ENCODE measurements at regions not wholly inside any gene's neighbourhood (a gene's known extent, or its start where the extent isn't known, plus 50 kb on each side); places are given as distances from the start of the nearest gene placed in this dataset.

- Histone ChIP-seq H3K27ac (ENCODE audit: low read depth in 2 of 2, low read length in 1 of 2) (no peak overlapping the region), H4K20me1 (ENCODE audit: insufficient read depth) (no peaks in the 10 kb centered on the region), H2AFZ (ENCODE audit: low read depth) (no peak overlapping the region), H3K4me1 (ENCODE audit: control insufficient read depth in 1 of 2, insufficient read depth in 2 of 2, low read depth in 1 of 2, low read length in 1 of 2) (no peaks in the 10 kb centered on the region), H3F3A (replicated peaks; ENCODE audit: insufficient read depth) (no peaks in the 10 kb centered on the region), H3K4me2 (no peak overlapping the region), H3K36me3 (replicated peaks in 1 of 2; ENCODE audit: control insufficient read depth in 1 of 2, insufficient read depth in 2 of 2, low read length in 1 of 2) (no peaks in the 10 kb centered on the region), H3K9me3 (no peaks in the 10 kb centered on the region), H3K27me3 (ENCODE audit: insufficient read depth) (no peaks in the 10 kb centered on the region), H3K9me2 (no peaks in the 10 kb centered on the region), H3K79me2 (ENCODE audit: insufficient read depth) (no peaks in the 10 kb centered on the region), H3K9ac (no peak overlapping the region), H3K4me3 (ENCODE audit: low read depth in 2 of 2, low read length in 1 of 2) (no peak overlapping the region)
- no peak for DNase-seq
- ChIA-PET CTCF (interaction anchor here (0.6 to 1.0 kb wide), 2 partner anchors 8 to 1514 kb away, joined by 3 read pairs; no protein-coding TSS in a partner anchor), POLR2A (no interaction called here)
- TF ChIP-seq POLR2AphosphoS5 (IDR thresholded peaks at IDR 0.05; ENCODE audit: low read depth, low read length) (no peak), IRF3 (IDR thresholded peaks at IDR 0.05; ENCODE audit: low read depth, low read length) (no peak), NRF1 (IDR thresholded peaks at IDR 0.05; ENCODE audit: low read depth, low read length) (no peak), JUND (IDR thresholded peaks at IDR 0.05) (no peak), RFX5 (IDR thresholded peaks at IDR 0.05; ENCODE audit: low read length) (no peak), MEF2A (IDR thresholded peaks at IDR 0.05; ENCODE audit: borderline replicate concordance, low read depth) (no peak), FOXJ3 (CRISPR knock-in tag; IDR thresholded peaks at IDR 0.05) (no peak), EZH2phosphoT487 (IDR thresholded peaks at IDR 0.05; ENCODE audit: borderline replicate concordance, low read depth) (no peak), FOSL2 (IDR thresholded peaks at IDR 0.05; ENCODE audit: borderline replicate concordance, low read depth) (no peak)
- 3% methylated on average over 5 of the region's 5 CpGs for WGBS (ENCODE audit: low lambda C conversion rate)
Observed at GRCh38 chr6:125674230-125674629, 75.2 kb upstream of the HEY2 start.

- CTCF ChIA-PET = no interaction called here
- 1% methylated on average over 4 of the region's 4 CpGs for WGBS (ENCODE audit: low lambda C conversion rate)
Observed at GRCh38 chr6:125678601-125679000, 70.8 kb upstream of the HEY2 start.

More at GRCh38 chr6:125678601-125679000, 70.8 kb upstream of the HEY2 start:
- TF ChIP-seq USF1 (IDR thresholded peaks at IDR 0.05; ENCODE audit: borderline replicate concordance, low read depth) = no peak
- TF ChIP-seq RFX5 (IDR thresholded peaks at IDR 0.05; ENCODE audit: low read length) = no peak
- no peak for TF ChIP-seq RXRA (IDR thresholded peaks at IDR 0.05; ENCODE audit: borderline replicate concordance, low read depth)
- no peak for TF ChIP-seq POLR2AphosphoS5 (IDR thresholded peaks at IDR 0.05; ENCODE audit: low read depth, low read length)
- TF ChIP-seq REST (IDR thresholded peaks at IDR 0.05; ENCODE audit: low read depth, low read length) = no peak
- TF ChIP-seq EP300 (IDR thresholded peaks at IDR 0.05; ENCODE audit: borderline replicate concordance in 1 of 2, low read depth in 1 of 2, low read length in 1 of 2) = no peak
- Histone ChIP-seq H3F3A (replicated peaks; ENCODE audit: insufficient read depth) (no peaks in the 10 kb centered on the region), H3K27ac (ENCODE audit: low read depth in 2 of 2, low read length in 1 of 2) (no peak overlapping the region), H3K4me3 (ENCODE audit: low read depth in 2 of 2, low read length in 1 of 2) (no peak overlapping the region), H3K4me2 (no peak overlapping the region), H3K79me2 (ENCODE audit: insufficient read depth) (no peaks in the 10 kb centered on the region), H3K9ac (no peak overlapping the region), H3K36me3 (replicated peaks in 1 of 2; ENCODE audit: control insufficient read depth in 1 of 2, insufficient read depth in 2 of 2, low read length in 1 of 2) (no peaks in the 10 kb centered on the region), H2AFZ (ENCODE audit: low read depth) (no peak overlapping the region), H3K4me1 (ENCODE audit: control insufficient read depth in 1 of 2, insufficient read depth in 2 of 2, low read depth in 1 of 2, low read length in 1 of 2) (no peaks in the 10 kb centered on the region), H3K9me2 (no peaks in the 10 kb centered on the region), H3K27me3 (ENCODE audit: insufficient read depth) (no peaks in the 10 kb centered on the region), H3K9me3 (no peaks in the 10 kb centered on the region), H4K20me1 (ENCODE audit: insufficient read depth) (no peaks in the 10 kb centered on the region)
- POLR2A ChIA-PET = no interaction called here
- DNase-seq = no peak
